ENCODE measurements at regions not wholly inside any gene's neighbourhood (a gene's known extent, or its start where the extent isn't known, plus 50 kb on each side); places are given as distances from the start of the nearest gene placed in this dataset.
"Not testable (repeated sequence)": the region's sequence is repeated elsewhere in the genome, so short reads cannot be mapped to it uniquely, and the experiment has no call there.

DNA sequence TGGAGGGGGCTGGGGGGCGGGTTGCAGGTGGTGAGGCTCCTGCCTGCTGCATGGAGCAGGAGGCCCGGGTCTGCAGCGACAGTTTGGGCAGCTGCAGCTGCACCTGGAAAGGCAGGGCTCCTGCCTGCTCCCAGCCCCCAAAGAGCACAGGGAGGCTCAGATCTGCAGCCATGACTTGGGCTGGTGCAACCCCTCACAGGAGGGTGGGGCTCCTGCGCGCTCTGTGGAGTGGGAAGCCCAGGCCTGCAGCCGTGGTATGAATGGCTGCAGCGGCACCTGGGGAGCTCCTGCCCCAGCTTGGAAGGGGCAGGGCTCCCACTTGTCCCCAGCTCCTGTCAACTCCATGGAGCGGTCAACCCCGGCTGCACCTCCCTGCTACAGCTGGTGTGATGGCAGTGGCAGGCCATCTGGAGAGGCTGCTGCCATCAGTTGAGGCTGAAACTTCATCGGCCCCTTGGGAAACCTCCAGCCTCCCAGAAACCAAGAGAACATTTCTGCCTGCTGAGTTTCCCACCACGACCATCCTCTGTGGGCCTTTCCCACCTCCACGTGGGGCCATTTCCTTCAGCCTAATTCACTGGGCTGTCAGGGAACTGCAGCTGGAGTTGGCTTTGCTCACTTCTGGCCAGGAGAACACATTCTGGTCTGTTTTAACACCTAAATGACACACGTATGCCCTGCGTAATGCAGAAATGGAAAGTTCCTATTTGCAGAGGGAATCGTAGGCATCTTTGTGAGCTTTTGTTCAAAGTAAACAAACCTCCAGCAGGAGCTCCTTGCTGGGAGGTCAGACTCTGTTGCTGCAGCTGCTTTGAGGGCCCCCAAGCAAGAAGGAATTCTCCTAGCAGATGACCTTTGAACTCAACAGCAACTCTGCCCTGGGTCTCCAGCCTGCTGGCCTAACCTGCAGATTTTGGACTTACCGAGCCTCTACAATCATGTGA, 429.0 kb downstream of the PREX1 start:
- TF ChIP-seq, protein P1, sequence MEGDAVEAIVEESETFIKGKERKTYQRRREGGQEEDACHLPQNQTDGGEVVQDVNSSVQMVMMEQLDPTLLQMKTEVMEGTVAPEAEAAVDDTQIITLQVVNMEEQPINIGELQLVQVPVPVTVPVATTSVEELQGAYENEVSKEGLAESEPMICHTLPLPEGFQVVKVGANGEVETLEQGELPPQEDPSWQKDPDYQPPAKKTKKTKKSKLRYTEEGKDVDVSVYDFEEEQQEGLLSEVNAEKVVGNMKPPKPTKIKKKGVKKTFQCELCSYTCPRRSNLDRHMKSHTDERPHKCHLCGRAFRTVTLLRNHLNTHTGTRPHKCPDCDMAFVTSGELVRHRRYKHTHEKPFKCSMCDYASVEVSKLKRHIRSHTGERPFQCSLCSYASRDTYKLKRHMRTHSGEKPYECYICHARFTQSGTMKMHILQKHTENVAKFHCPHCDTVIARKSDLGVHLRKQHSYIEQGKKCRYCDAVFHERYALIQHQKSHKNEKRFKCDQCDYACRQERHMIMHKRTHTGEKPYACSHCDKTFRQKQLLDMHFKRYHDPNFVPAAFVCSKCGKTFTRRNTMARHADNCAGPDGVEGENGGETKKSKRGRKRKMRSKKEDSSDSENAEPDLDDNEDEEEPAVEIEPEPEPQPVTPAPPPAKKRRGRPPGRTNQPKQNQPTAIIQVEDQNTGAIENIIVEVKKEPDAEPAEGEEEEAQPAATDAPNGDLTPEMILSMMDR (IDR thresholded peaks at IDR 0.05; ENCODE audit: low read length, missing control alignments), result no peak
- H3K4me3 ChIP-seq (replicated peaks; ENCODE audit: low read depth, low read length), result no peak overlapping the region
- DNase-seq (ENCODE audit: low read depth), result no peak

DNA sequence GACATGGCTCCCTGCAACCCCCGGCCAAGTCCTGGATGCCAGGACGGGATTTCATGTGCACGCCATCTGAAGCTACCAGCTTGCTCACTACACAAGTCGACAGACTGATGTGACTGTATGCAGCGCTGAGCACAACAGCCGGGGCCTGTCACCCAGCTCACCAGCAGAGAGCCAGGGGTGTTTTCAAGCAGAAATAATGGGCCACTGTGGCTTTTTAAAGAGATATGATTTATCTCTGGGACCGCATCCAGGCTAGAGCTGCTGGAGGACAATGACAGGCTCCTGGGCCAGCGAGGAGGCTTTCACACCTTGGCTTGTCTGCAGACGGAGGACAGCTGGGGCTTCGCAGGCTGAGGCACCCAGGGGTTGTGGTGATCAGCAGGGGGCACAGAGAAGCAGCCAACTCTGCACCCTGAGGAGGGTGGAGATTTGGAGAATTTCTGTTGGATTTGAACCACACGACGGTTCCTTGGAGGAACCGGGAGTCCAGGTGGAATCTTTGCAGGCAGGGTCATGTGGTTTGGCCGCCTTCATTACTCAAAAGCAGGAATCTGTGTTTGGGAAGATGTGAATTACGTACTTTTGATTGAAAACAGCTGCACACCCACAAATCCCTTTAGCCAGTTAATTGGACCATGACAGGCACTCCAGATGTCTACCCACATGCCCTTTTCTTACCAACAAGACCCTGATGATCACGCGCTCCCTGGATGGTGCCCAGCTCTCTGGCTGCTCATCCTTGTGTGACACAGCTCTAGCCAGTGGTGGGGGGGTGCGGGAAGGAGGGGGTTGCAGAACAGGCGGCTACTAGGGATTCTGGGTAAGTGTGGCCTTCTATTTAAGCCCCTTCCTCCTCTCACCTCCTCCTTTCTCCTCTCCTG, 430.6 kb downstream of the PREX1 start:
- DNase-seq (ENCODE audit: low read depth), result peak; percentile 11
- H3K4me3 ChIP-seq (replicated peaks; ENCODE audit: low read depth, low read length), result not testable (repeated sequence)

DNA sequence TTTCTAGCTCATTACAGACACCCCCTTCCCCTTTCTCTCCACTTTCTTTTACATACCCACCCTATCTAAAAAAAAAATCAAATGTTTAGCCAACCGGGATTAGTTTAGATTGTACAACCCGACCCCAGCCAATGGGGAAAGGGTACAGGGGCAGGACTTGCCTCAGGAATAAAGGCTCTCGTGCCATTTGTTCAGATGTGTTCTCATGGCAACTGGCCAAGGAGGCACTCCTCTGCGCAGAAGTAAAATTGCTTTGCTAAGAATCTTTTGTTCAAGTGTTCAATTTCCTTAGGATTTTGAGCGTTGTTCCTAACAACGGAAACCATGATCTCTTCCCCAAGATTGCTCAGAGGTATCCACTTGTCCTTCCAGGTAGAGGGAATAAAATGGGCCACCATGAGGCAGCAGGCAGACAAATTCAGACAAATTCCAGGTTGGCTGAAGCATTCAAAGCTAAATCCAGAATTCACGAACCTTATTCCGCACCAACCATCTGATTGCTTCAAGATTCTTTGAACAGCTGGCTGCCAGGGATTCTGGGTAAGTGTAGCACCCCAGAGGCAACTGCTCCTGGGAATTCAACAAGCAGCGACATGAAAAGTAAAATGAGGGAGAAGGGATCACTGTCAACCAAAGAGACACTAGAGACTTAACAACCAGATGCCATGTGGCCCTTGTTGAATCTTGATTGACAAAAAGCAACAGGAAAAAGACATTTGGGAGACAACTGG, 431.8 kb downstream of the PREX1 start:
- no peak overlapping the region for H3K4me3 ChIP-seq (replicated peaks; ENCODE audit: low read depth, low read length)
- TF ChIP-seq, protein P1 (IDR thresholded peaks at IDR 0.05; ENCODE audit: low read length, missing control alignments), result no peak
- no peak for DNase-seq (ENCODE audit: low read depth)

DNA sequence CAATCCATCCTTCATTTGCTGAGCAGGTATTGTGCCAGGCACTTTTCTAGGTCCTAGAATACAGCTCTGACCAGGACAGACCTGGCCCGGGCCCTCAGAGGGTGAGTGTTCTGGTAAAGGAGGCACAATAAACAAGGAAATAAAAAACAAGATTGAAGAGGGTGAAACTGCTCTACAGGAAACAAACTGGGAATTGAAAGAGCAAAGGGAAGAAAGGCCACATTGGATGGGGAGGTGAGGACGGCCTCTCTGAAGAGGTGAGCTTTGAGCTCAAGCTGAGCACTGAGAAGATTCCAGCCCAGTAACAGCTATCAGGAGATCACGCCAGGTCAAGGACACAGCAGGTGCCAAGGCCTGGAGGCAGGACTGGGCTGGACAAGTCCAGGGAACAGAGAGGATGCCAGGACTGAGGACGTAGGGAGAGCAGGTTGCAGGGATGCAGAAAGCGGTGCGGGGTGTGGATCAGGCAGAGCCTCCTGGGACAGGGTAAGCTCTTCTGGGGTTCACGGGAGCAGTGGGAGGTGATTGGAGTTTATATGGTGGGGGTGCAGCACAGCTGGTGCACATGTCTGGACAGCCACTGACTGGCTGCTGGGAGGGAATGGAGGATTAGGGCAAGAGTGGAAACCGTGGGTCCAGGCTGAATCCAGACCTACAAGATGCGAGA, 433.3 kb downstream of the PREX1 start:
- no peak overlapping the region for H3K4me3 ChIP-seq (replicated peaks; ENCODE audit: low read depth, low read length)
- DNase-seq (ENCODE audit: low read depth), result no peak

DNA sequence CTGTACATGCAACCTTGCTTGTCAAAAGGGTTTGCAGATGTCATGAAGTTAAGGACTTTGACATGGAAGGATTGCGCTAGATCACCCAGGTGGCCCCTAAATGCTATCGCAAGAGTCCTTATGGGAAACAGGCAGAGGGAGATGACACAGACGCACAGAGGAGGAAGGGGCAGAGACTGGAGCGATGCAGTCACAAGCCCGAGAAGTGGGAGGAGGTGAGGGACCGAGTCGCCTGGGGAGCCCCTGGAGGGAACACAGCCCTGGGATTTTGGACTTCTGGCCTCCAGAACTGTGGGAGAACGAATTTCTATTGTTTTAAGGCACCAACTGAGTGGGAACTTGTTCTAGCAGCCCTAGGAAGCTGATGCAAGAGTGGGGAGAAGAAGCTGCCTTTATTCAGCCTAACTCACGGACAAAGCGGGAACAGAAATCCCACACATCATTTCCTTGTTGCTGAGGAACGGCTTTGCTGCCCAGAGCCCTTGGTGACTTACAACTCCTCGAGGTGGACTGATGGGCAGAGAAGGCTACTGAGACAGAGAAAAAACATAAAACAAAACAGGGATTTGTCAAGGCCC, 434.0 kb downstream of the PREX1 start:
- H3K4me3 ChIP-seq (replicated peaks; ENCODE audit: low read depth, low read length), result no peak overlapping the region
- DNase-seq (ENCODE audit: low read depth), result no peak
- TF ChIP-seq, protein P1 (IDR thresholded peaks at IDR 0.05; ENCODE audit: low read length, missing control alignments), result no peak

More for the DNA sequence above, 433.3 kb downstream of the PREX1 start:
- TF ChIP-seq, protein P1 (IDR thresholded peaks at IDR 0.05; ENCODE audit: low read length, missing control alignments), result no peak

DNA sequence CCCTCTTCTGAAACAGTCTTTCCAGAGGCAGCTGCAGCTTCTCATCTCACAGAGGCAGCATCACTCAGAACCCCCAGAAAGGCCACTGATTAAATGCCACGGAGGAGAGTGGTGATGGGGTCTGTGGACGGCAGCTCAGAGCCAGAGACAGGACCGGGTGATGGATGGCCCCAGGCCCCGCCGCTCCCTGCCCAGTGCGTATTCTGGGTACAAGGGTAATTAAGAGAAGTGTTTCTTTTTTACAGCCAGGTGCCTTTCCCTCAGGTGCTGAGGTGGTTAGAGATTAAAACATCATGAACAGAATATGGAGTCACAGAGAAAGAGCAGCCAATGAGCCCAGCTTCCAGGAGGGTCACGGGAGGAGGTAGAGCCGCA, 434.5 kb downstream of the PREX1 start:
- DNase-seq (ENCODE audit: low read depth), result no peak
- no peak overlapping the region for H3K4me3 ChIP-seq (replicated peaks; ENCODE audit: low read depth, low read length)
- TF ChIP-seq, protein P1 (IDR thresholded peaks at IDR 0.05; ENCODE audit: low read length, missing control alignments), result no peak

Measured in fibroblast of pulmonary artery (primary cell).